Activated naive CD8-positive, alpha-beta T cell treated with anti-CD3 and anti-CD28 coated beads, Interleukin-2, amount 50 U/mL, for 24 hours (primary cell): ENCODE measurements at regions not wholly inside any gene's neighbourhood (a gene's known extent, or its start where the extent isn't known, plus 50 kb on each side); places are given as distances from the start of the nearest gene placed in this dataset.
"Not testable (repeated sequence)": the region's sequence is repeated elsewhere in the genome, so short reads cannot be mapped to it uniquely, and the experiment has no call there.

Experiments
- ATAC-seq: fragments of 150-1000 bp; cut with Tn5 transposase; one replicate; pipeline ENCODE4 v1.10.0; 2021
- DNase-seq: peaks from one replicate; pipeline ENCODE4 v3.0.0; 2021
- H3K27ac Mint-ChIP-seq: one replicate; pipeline ENCODE4 v1.8.0; 2021; ENCODE audit warnings: mild to moderate bottlenecking, mixed read lengths
- H3K27me3 Mint-ChIP-seq: one replicate; pipeline ENCODE4 v1.8.0; 2021; ENCODE audit warnings: mixed read lengths
- H3K36me3 Mint-ChIP-seq: one replicate; pipeline ENCODE4 v1.8.0; 2021; ENCODE audit warnings: low read depth, mixed read lengths
- H3K4me1 Mint-ChIP-seq: one replicate; pipeline ENCODE4 v1.8.0; 2021; ENCODE audit warnings: mixed read lengths
- H3K4me3 Mint-ChIP-seq: one replicate; pipeline ENCODE4 v1.8.0; 2021; ENCODE audit warnings: mild to moderate bottlenecking, moderate library complexity, mixed read lengths
- H3K9me3 Mint-ChIP-seq: one replicate; pipeline ENCODE4 v1.8.0; 2021; ENCODE audit warnings: mixed read lengths

- H3K4me1 Mint-ChIP-seq: no peaks in the 10 kb centered on the region
- ATAC-seq: no peak
- no peak for DNase-seq
- no peaks in the 10 kb centered on the region for H3K36me3 Mint-ChIP-seq
- no peaks in the 10 kb centered on the region for H3K27me3 Mint-ChIP-seq
- peaks cover 4% of the 10 kb centered on the region for H3K9me3 Mint-ChIP-seq
- H3K27ac Mint-ChIP-seq: no peak overlapping the region
- no peak overlapping the region for H3K4me3 Mint-ChIP-seq
Measured at GRCh38 chr4:34486461-34487363, 1757.6 kb downstream of the ARAP2 start.

GRCh38 chr4:34492414-34492813 is 1751.9 kb downstream of the ARAP2 start:
- H3K27ac Mint-ChIP-seq: no peak overlapping the region
- no peaks in the 10 kb centered on the region for H3K36me3 Mint-ChIP-seq
- peaks cover 20% of the 10 kb centered on the region for H3K9me3 Mint-ChIP-seq
- no peak for ATAC-seq
- no peaks in the 10 kb centered on the region for H3K27me3 Mint-ChIP-seq
- no peaks in the 10 kb centered on the region for H3K4me1 Mint-ChIP-seq
- no peak for DNase-seq
- no peak overlapping the region for H3K4me3 Mint-ChIP-seq

GRCh38 chr4:34502086-34502485 is 1742.2 kb downstream of the ARAP2 start:
- Mint-ChIP-seq H3K36me3 (no peaks in the 10 kb centered on the region), H3K27ac (no peak overlapping the region), H3K4me3 (no peak overlapping the region), H3K9me3 (peaks cover 7% of the 10 kb centered on the region), H3K27me3 (no peaks in the 10 kb centered on the region), H3K4me1 (no peaks in the 10 kb centered on the region)
- ATAC-seq: no peak
- no peak for DNase-seq

GRCh38 chr4:34504731-34505130 is 1739.6 kb downstream of the ARAP2 start:
- H3K27me3 Mint-ChIP-seq, H3K27ac Mint-ChIP-seq, DNase-seq, ATAC-seq, H3K9me3 Mint-ChIP-seq, H3K36me3 Mint-ChIP-seq, H3K4me1 Mint-ChIP-seq, H3K4me3 Mint-ChIP-seq: not testable (repeated sequence)

- not testable (repeated sequence) for H3K4me1 Mint-ChIP-seq, ATAC-seq, H3K36me3 Mint-ChIP-seq, H3K27me3 Mint-ChIP-seq, H3K9me3 Mint-ChIP-seq, DNase-seq, H3K4me3 Mint-ChIP-seq, H3K27ac Mint-ChIP-seq
Measured at GRCh38 chr4:34506511-34507092, 1737.7 kb downstream of the ARAP2 start.

- Mint-ChIP-seq H3K9me3 (peaks cover 4% of the 10 kb centered on the region), H3K27me3 (no peaks in the 10 kb centered on the region), H3K27ac (no peak overlapping the region), H3K4me1 (no peaks in the 10 kb centered on the region), H3K4me3 (no peak overlapping the region), H3K36me3 (no peaks in the 10 kb centered on the region)
- DNase-seq (no peak), ATAC-seq (no peak)
Measured at GRCh38 chr4:34512616-34513015, 1731.7 kb downstream of the ARAP2 start.

- Mint-ChIP-seq H3K4me1 (no peaks in the 10 kb centered on the region), H3K27me3 (no peaks in the 10 kb centered on the region), H3K4me3 (no peak overlapping the region), H3K36me3 (no peaks in the 10 kb centered on the region), H3K9me3 (peaks cover 4% of the 10 kb centered on the region), H3K27ac (no peak overlapping the region)
- ATAC-seq (no peak), DNase-seq (no peak)
Measured at GRCh38 chr4:34516524-34516923, 1727.8 kb downstream of the ARAP2 start.

GRCh38 chr4:34534916-34535315 is 1709.4 kb downstream of the ARAP2 start:
- Mint-ChIP-seq H3K36me3 (no peaks in the 10 kb centered on the region), H3K4me1 (no peaks in the 10 kb centered on the region), H3K27me3 (no peaks in the 10 kb centered on the region), H3K4me3 (no peak overlapping the region), H3K27ac (no peak overlapping the region), H3K9me3 (peaks cover 7% of the 10 kb centered on the region)
- ATAC-seq: no peak
- no peak for DNase-seq

GRCh38 chr4:34566091-34566490 is 1678.2 kb downstream of the ARAP2 start:
- no peaks in the 10 kb centered on the region for H3K27me3 Mint-ChIP-seq
- H3K9me3 Mint-ChIP-seq: peaks cover 9% of the 10 kb centered on the region
- no peaks in the 10 kb centered on the region for H3K36me3 Mint-ChIP-seq
- ATAC-seq (no peak), DNase-seq (no peak)
- no peak overlapping the region for H3K27ac Mint-ChIP-seq
- no peaks in the 10 kb centered on the region for H3K4me1 Mint-ChIP-seq
- no peak overlapping the region for H3K4me3 Mint-ChIP-seq

GRCh38 chr4:34572026-34572425 is 1672.3 kb downstream of the ARAP2 start:
- Mint-ChIP-seq H3K4me1 (no peaks in the 10 kb centered on the region), H3K4me3 (no peak overlapping the region), H3K27ac (no peak overlapping the region), H3K27me3 (no peaks in the 10 kb centered on the region), H3K36me3 (no peaks in the 10 kb centered on the region), H3K9me3 (peaks cover 4% of the 10 kb centered on the region)
- ATAC-seq (no peak), DNase-seq (no peak)

- Mint-ChIP-seq H3K36me3 (no peaks in the 10 kb centered on the region), H3K27me3 (no peaks in the 10 kb centered on the region), H3K4me1 (no peaks in the 10 kb centered on the region), H3K27ac (no peak overlapping the region), H3K4me3 (no peak overlapping the region), H3K9me3 (peaks cover 4% of the 10 kb centered on the region)
- DNase-seq (no peak), ATAC-seq (no peak)
Measured at GRCh38 chr4:34615315-34615714, 1629.0 kb downstream of the ARAP2 start.

GRCh38 chr4:34619531-34620162 is 1624.7 kb downstream of the ARAP2 start:
- Mint-ChIP-seq H3K27ac (no peak overlapping the region), H3K4me3 (no peak overlapping the region), H3K9me3 (peaks cover 8% of the 10 kb centered on the region), H3K36me3 (no peaks in the 10 kb centered on the region), H3K4me1 (no peaks in the 10 kb centered on the region), H3K27me3 (no peaks in the 10 kb centered on the region)
- ATAC-seq: no peak
- no peak for DNase-seq

- no peak overlapping the region for H3K27ac Mint-ChIP-seq
- H3K36me3 Mint-ChIP-seq: no peaks in the 10 kb centered on the region
- H3K9me3 Mint-ChIP-seq: peaks cover 5% of the 10 kb centered on the region
Measured at GRCh38 chr4:34628471-34628870, 1615.8 kb downstream of the ARAP2 start.

GRCh38 chr4:34629451-34629850 is 1614.9 kb downstream of the ARAP2 start:
- no peaks in the 10 kb centered on the region for H3K36me3 Mint-ChIP-seq
- ATAC-seq: no peak

More at GRCh38 chr4:34628471-34628870, 1615.8 kb downstream of the ARAP2 start:
- Mint-ChIP-seq H3K27me3 (no peaks in the 10 kb centered on the region), H3K4me3 (no peak overlapping the region), H3K4me1 (no peaks in the 10 kb centered on the region)
- no peak for DNase-seq
- no peak for ATAC-seq

GRCh38 chr4:34633241-34633640 is 1611.1 kb downstream of the ARAP2 start:
- H3K9me3 Mint-ChIP-seq: peaks cover 5% of the 10 kb centered on the region
- no peaks in the 10 kb centered on the region for H3K36me3 Mint-ChIP-seq
- H3K27ac Mint-ChIP-seq: no peak overlapping the region
- no peaks in the 10 kb centered on the region for H3K27me3 Mint-ChIP-seq
- DNase-seq (no peak), ATAC-seq (no peak)
- no peaks in the 10 kb centered on the region for H3K4me1 Mint-ChIP-seq
- no peak overlapping the region for H3K4me3 Mint-ChIP-seq

More at GRCh38 chr4:34629451-34629850, 1614.9 kb downstream of the ARAP2 start:
- H3K9me3 Mint-ChIP-seq: peaks cover 5% of the 10 kb centered on the region
- H3K4me1 Mint-ChIP-seq: no peaks in the 10 kb centered on the region
- no peak overlapping the region for H3K4me3 Mint-ChIP-seq
- DNase-seq: no peak
- no peak overlapping the region for H3K27ac Mint-ChIP-seq
- H3K27me3 Mint-ChIP-seq: no peaks in the 10 kb centered on the region
